ENCODE measurements at regions not wholly inside any gene's neighbourhood (a gene's known extent, or its start where the extent isn't known, plus 50 kb on each side); places are given as distances from the start of the nearest gene placed in this dataset.

DNA sequence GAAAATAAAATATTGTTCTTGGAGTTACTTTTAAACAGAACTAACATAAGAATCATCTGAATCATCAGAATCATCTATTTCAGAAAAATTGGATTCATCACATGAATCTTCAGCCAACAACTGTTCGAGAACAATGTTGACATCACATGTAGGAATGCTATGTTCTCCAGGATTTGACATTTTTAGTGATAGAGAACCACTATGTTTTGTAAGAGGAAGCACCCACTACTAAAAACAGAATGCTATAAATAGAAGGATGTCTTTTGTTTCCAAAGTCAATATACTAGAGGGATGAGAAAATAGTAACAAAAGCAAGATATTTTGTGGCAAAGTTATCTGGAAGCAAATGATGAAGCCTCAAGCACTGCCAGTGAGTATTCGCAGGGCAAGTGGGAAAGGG is 263.4 kb upstream of the DDI1 start:
- TF ChIP-seq, protein P1, sequence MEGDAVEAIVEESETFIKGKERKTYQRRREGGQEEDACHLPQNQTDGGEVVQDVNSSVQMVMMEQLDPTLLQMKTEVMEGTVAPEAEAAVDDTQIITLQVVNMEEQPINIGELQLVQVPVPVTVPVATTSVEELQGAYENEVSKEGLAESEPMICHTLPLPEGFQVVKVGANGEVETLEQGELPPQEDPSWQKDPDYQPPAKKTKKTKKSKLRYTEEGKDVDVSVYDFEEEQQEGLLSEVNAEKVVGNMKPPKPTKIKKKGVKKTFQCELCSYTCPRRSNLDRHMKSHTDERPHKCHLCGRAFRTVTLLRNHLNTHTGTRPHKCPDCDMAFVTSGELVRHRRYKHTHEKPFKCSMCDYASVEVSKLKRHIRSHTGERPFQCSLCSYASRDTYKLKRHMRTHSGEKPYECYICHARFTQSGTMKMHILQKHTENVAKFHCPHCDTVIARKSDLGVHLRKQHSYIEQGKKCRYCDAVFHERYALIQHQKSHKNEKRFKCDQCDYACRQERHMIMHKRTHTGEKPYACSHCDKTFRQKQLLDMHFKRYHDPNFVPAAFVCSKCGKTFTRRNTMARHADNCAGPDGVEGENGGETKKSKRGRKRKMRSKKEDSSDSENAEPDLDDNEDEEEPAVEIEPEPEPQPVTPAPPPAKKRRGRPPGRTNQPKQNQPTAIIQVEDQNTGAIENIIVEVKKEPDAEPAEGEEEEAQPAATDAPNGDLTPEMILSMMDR (IDR thresholded peaks at IDR 0.05; ENCODE audit: control insufficient read depth, extremely low read depth, insufficient read depth) = no peak
- no peak for DNase-seq (ENCODE audit: low read depth)

DNA sequence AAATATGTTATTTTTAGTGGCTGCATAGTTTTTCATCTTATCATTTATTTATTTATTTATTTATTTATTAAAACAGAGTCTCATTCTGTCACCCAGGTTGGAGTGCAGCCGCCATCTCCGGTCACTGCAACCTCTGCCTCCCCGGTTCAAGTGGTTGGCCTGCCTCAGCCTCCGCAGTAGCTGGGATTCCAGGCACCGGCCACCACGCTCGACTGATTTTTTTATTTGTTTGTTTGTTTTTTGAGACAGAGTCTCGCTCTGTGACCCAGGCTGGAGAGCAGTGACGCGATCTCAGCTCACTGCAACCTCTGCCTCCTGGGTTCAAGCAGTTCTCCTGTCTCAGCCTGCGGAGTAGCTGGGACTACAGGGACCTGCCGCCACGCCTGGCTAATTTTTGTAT is 262.9 kb upstream of the DDI1 start:
- no peak for DNase-seq (ENCODE audit: low read depth)
- no peak overlapping the region for H3K4me3 ChIP-seq (ENCODE audit: low read depth, low read length)
- TF ChIP-seq, protein P1 (IDR thresholded peaks at IDR 0.05; ENCODE audit: control insufficient read depth, extremely low read depth, insufficient read depth) = no peak

More for the DNA sequence above, 263.4 kb upstream of the DDI1 start:
- no peak overlapping the region for H3K4me3 ChIP-seq (ENCODE audit: low read depth, low read length)

DNA sequence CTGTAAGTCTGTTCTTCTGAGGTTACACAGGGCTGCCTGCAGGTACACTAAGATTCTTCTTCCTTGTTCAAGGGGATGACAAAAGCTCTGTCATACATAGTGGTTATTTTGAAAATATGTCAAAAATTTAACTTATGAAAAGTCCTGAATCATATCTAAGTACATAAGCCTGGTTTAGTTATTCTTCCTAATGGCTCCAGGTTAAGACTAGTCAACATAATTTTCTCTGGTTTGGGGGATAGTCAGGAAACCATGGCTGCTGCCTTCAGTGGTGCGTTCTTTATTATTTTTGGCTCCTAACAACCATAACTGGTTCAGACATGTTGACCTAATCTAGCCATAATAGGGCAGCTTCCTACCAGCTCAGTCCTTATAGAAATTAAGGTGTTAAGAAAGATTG is 257.4 kb upstream of the DDI1 start:
- no peak overlapping the region for H3K4me3 ChIP-seq (ENCODE audit: low read depth, low read length)
- TF ChIP-seq, protein P1 (IDR thresholded peaks at IDR 0.05; ENCODE audit: control insufficient read depth, extremely low read depth, insufficient read depth) = no peak
- no peak for DNase-seq (ENCODE audit: low read depth)

DNA sequence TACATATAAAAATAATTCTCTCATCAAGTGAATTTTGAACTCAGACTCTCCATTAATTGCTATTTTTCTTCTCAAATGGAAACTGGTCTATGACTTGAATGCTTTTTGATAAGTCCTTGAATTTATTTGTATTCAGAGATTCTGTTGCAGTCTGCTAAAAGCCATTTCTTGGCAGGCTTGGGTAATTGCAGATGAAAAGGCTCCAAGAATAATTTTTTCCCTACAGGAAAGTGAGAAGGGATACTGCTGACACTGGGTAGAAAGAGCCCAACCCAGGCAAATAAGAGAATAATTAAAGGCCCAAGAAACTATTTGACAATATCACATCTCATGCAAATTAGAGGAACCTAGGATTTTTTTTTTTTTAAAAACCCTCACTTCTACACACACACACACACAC is 246.5 kb upstream of the DDI1 start:
- TF ChIP-seq, protein P1 (IDR thresholded peaks at IDR 0.05; ENCODE audit: control insufficient read depth, extremely low read depth, insufficient read depth) = no peak
- DNase-seq (ENCODE audit: low read depth) = no peak
- no peak overlapping the region for H3K4me3 ChIP-seq (ENCODE audit: low read depth, low read length)

DNA sequence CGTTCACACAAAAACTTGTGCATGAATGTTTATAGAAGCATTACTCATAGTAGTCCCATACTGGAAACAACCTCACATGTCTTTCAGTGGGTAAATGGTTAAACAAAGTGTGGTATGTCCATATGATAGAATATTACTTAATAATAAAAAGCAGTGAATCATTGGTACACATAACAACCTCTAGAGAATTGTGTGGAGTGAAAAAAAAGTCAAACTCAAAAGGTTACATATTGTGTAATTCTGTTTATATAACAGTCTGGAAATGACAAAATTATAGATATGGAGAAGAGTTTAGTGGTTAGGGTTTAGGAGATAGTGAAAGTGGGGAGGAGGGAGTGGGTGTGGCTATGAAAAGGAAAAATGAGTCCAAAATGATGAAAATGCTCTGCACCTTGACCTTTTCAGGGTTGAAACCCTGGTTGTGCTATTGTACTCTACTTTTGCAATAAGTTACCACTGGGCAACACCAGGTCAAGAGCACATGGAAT is 243.4 kb upstream of the DDI1 start:
- H3K4me3 ChIP-seq (ENCODE audit: low read depth, low read length) = no peak overlapping the region
- DNase-seq (ENCODE audit: low read depth) = no peak
- TF ChIP-seq, protein P1 (IDR thresholded peaks at IDR 0.05; ENCODE audit: control insufficient read depth, extremely low read depth, insufficient read depth) = no peak

DNA sequence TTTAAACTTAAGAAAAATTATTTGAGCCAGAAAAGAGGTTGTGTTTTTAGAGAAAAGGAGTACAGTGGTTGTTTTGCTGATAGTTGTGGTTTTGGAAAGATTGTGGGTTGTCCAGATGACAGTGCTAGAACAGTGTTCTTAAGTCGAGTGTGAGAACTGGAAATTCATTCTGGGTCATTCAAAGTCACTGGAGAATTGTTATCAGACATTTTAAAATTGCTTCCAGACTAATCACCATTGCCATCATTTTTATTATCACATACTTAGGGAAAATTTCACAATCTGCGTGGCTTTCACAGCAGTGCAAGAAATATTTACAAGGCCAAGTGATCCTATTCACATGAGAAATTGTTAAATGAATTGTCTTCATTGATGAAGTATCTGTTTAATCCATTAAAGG is 242.2 kb upstream of the DDI1 start:
- DNase-seq (ENCODE audit: low read depth) = no peak
- TF ChIP-seq, protein P1 (IDR thresholded peaks at IDR 0.05; ENCODE audit: control insufficient read depth, extremely low read depth, insufficient read depth) = no peak
- no peak overlapping the region for H3K4me3 ChIP-seq (ENCODE audit: low read depth, low read length)

DNA sequence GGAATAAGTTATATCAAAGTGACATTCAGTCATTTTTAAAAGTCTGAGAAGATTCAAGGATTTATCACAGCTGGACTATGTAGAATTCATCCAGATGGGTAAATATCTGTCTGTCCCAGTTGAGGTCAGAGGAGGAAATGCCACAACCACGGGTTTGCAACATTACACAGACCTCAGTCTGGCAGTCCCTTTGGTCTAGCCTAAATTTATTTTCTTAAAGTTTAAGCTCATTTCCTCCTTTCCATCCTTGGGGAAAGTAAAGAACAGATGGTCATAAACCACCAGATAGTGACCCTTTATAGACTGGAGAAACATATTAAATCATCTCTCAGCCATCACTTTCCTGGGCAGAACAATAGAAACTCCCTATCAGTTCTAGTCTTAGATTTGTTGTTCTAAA is 238.4 kb upstream of the DDI1 start:
- TF ChIP-seq, protein P1 (IDR thresholded peaks at IDR 0.05; ENCODE audit: control insufficient read depth, extremely low read depth, insufficient read depth) = no peak
- no peak overlapping the region for H3K4me3 ChIP-seq (ENCODE audit: low read depth, low read length)

More for the DNA sequence above, 238.4 kb upstream of the DDI1 start:
- no peak for DNase-seq (ENCODE audit: low read depth)
